GM23338 (cell line): ENCODE measurements at regions not wholly inside any gene's neighbourhood (a gene's known extent, or its start where the extent isn't known, plus 50 kb on each side); places are given as distances from the start of the nearest gene placed in this dataset.

Experiments
- ATAC-seq: fragments of 200-7000 bp; cut with Tn5 transposase; 3 replicates; pipeline ENCODE4 v1.9.1; 2020
- DNase-seq: peaks from one replicate; pipeline ENCODE4 v3.0.0-alpha.2; 2015; ENCODE audit warnings: low spot score
- H2AFZ ChIP-seq: fragments of 200-600 bp; sonication (generic); 2 replicates; pipeline ENCODE4 v1.8.0; 2016; ENCODE audit warnings: antibody characterized with exemption, mild to moderate bottlenecking, moderate library complexity
- H3F3A ChIP-seq: fragments of 200-600 bp; sonication (generic); replicated peaks from 2 replicates; pipeline ENCODE4 v1.8.0; 2017; ENCODE audit warnings: antibody characterized with exemption, mixed run types, low read depth
- H3K27ac ChIP-seq: fragments of 200-600 bp; sonication (generic); 2 replicates; pipeline ENCODE4 v1.6.1; 2016; ENCODE audit warnings: low read depth
- H3K27me3 ChIP-seq: fragments of 200-600 bp; sonication (generic); 2 replicates; pipeline ENCODE4 v1.8.0; 2016; ENCODE audit warnings: mild to moderate bottlenecking, mixed run types, moderate library complexity; ENCODE audit not compliant: insufficient read depth
- H3K36me3 ChIP-seq: fragments of 200-600 bp; sonication (generic); 2 replicates; pipeline ENCODE4 v1.8.0; 2016; ENCODE audit warnings: mild to moderate bottlenecking; ENCODE audit not compliant: insufficient read depth
- H3K4me1 ChIP-seq: fragments of 200-600 bp; sonication (generic); 2 replicates; pipeline ENCODE4 v1.8.0; 2016; ENCODE audit warnings: mild to moderate bottlenecking, moderate library complexity; ENCODE audit not compliant: insufficient read depth
- H3K4me2 ChIP-seq: fragments of 200-600 bp; sonication (generic); 2 replicates; pipeline ENCODE4 v1.7.1; 2017; ENCODE audit warnings: mixed run types
- H3K4me3 ChIP-seq: fragments of 200-600 bp; sonication (generic); 2 replicates; pipeline ENCODE4 v1.6.1; 2016; ENCODE audit warnings: mixed run types
- H3K79me2 ChIP-seq: fragments of 200-600 bp; sonication (generic); replicated peaks from 2 replicates; pipeline ENCODE4 v1.8.0; 2017; ENCODE audit warnings: mild to moderate bottlenecking; ENCODE audit not compliant: insufficient read depth
- H3K9me2 ChIP-seq: fragments of 200-600 bp; sonication (generic); 2 replicates; pipeline ENCODE4 v1.8.0; 2017; ENCODE audit not compliant: insufficient read depth
- H4K20me1 ChIP-seq: fragments of 200-600 bp; sonication (generic); replicated peaks from 2 replicates; pipeline ENCODE4 v1.8.0; 2017; ENCODE audit warnings: mild to moderate bottlenecking; ENCODE audit not compliant: insufficient read depth
- H3K27ac Mint-ChIP-seq: 2 replicates; pipeline ENCODE4 v1.8.0; 2020; ENCODE audit warnings: inconsistent platforms, mild to moderate bottlenecking, moderate library complexity, mixed read lengths
- H3K27me3 Mint-ChIP-seq: 3 replicates; pipeline ENCODE4 v1.8.0; 2022; ENCODE audit warnings: low read depth, mild to moderate bottlenecking, moderate library complexity, mixed read lengths, inconsistent platforms; ENCODE audit not compliant: insufficient read depth, poor library complexity
- H3K36me3 Mint-ChIP-seq: 3 replicates; pipeline ENCODE4 v1.8.0; 2021; ENCODE audit warnings: low read depth, mild to moderate bottlenecking, inconsistent platforms, moderate library complexity, mixed read lengths
- H3K4me1 Mint-ChIP-seq: 3 replicates; pipeline ENCODE4 v1.8.0; 2020; ENCODE audit warnings: mild to moderate bottlenecking, inconsistent platforms, mixed read lengths
- H3K4me3 Mint-ChIP-seq: 3 replicates; pipeline ENCODE4 v1.8.0; 2021; ENCODE audit warnings: moderate library complexity, mild to moderate bottlenecking, inconsistent platforms, mixed read lengths
- H3K9me3 Mint-ChIP-seq: 3 replicates; pipeline ENCODE4 v1.8.0; 2020; ENCODE audit warnings: moderate library complexity, mild to moderate bottlenecking, inconsistent platforms, mixed read lengths
- CREB1 ChIP-seq: fragments of 250-450 bp; sonication (Bioruptor Pico); IDR thresholded peaks from 2 replicates; pipeline ENCODE4 v1.5.0; 2020; ENCODE audit warnings: low read depth, mild to moderate bottlenecking, moderate library complexity
- EZH2 ChIP-seq: fragments of 200-600 bp; sonication (generic); IDR thresholded peaks from one replicate; pipeline ENCODE4 v1.8.0; 2017; ENCODE audit warnings: antibody characterized with exemption, mild to moderate bottlenecking, low read depth; ENCODE audit not compliant: unreplicated experiment
- EZH2phosphoT487 ChIP-seq: fragments of 200-600 bp; sonication (generic); IDR thresholded peaks from one replicate; pipeline ENCODE4 v1.8.1; 2018; ENCODE audit warnings: antibody characterized with exemption; ENCODE audit not compliant: unreplicated experiment
- JUNB ChIP-seq: IDR thresholded peaks from one replicate; pipeline ENCODE4 v1.6.1; 2016; ENCODE audit warnings: antibody characterized with exemption; ENCODE audit not compliant: unreplicated experiment
- NANOG ChIP-seq: IDR thresholded peaks from 2 replicates; pipeline ENCODE4 v1.6.1; 2016; ENCODE audit warnings: antibody characterized with exemption, borderline replicate concordance
- POLR2AphosphoS5 ChIP-seq: IDR thresholded peaks from 2 replicates; pipeline ENCODE4 v1.6.1; 2016; ENCODE audit warnings: antibody characterized with exemption, low read depth
- ZNF114 ChIP-seq: fragments of 250-450 bp; sonication (Bioruptor Pico); IDR thresholded peaks from 2 replicates; pipeline ENCODE4 v1.5.0; 2020; ENCODE audit warnings: mild to moderate bottlenecking, moderate library complexity
- ZNF331 ChIP-seq: fragments of 250-450 bp; sonication (Bioruptor Pico); IDR thresholded peaks from 2 replicates; pipeline ENCODE4 v1.5.0; 2020; ENCODE audit warnings: low read depth, mild to moderate bottlenecking, moderate library complexity
- TF ChIP-seq, protein P1 (sequence below), 2 experiments: fragments of 200-600 bp in 1 of 2; sonication (generic) in 1 of 2; conservative IDR thresholded peaks; 2 replicates each; pipeline versions ENCODE4 v1.5.1 to v1.6.1; 2016 to 2017; ENCODE audit warnings: antibody characterized with exemption in 2 of 2, low read depth in 2 of 2, mild to moderate bottlenecking in 2 of 2, moderate library complexity in 1 of 2

DNA sequence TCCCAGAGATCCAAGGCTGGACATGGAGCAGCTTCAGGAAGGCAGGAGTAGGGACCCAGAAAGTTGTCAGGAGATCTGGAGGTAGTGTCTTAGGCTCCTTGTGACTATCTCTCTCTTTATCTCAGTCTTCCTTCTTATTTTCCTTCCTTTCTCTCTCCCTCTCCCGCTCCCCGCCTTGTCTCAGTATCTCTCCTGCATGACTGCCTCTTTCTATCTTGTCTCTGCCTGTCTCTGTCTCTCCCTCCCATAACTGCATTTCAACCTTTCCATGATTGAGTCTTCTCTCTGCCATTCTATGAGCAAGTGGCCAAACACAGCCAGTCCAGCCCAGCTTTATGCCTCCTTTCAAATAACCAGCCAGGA, 61.0 kb upstream of the NEK6 start:
- H3K27ac Mint-ChIP-seq: no peak overlapping the region
- Histone ChIP-seq H3K4me2 (no peak overlapping the region), H3K9me2 (0 out of 2 replicates have a peak, but pooled peaks cover 5% of the 10 kb centered on the region), H3K27me3 (no peaks in the 10 kb centered on the region), H3K36me3 (no peaks in the 10 kb centered on the region), H3K27ac (no peak overlapping the region), H3K4me1 (no peaks in the 10 kb centered on the region), H3K4me3 (no peak overlapping the region), H3F3A (no peaks in the 10 kb centered on the region), H3K79me2 (no peaks in the 10 kb centered on the region), H4K20me1 (no peaks in the 10 kb centered on the region), H2AFZ (no peak overlapping the region)
- peaks cover 17% of the 10 kb centered on the region for H3K9me3 Mint-ChIP-seq
- no peak overlapping the region for H3K4me3 Mint-ChIP-seq
- DNase-seq (no peak), ATAC-seq (no peak)
- peaks cover 5% of the 10 kb centered on the region; the same call in 1 of the 3 replicates for H3K36me3 Mint-ChIP-seq
- H3K4me1 Mint-ChIP-seq: peaks cover 2% of the 10 kb centered on the region; the same call in 1 of the 3 replicates
- TF ChIP-seq, protein P1, sequence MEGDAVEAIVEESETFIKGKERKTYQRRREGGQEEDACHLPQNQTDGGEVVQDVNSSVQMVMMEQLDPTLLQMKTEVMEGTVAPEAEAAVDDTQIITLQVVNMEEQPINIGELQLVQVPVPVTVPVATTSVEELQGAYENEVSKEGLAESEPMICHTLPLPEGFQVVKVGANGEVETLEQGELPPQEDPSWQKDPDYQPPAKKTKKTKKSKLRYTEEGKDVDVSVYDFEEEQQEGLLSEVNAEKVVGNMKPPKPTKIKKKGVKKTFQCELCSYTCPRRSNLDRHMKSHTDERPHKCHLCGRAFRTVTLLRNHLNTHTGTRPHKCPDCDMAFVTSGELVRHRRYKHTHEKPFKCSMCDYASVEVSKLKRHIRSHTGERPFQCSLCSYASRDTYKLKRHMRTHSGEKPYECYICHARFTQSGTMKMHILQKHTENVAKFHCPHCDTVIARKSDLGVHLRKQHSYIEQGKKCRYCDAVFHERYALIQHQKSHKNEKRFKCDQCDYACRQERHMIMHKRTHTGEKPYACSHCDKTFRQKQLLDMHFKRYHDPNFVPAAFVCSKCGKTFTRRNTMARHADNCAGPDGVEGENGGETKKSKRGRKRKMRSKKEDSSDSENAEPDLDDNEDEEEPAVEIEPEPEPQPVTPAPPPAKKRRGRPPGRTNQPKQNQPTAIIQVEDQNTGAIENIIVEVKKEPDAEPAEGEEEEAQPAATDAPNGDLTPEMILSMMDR (conservative IDR thresholded peaks at IDR 0.05; ENCODE audit: low read depth in 2 of 2): no peak
- TF ChIP-seq JUNB (no peak), ZNF114 (CRISPR knock-in tag) (no peak), POLR2AphosphoS5 (no peak), EZH2phosphoT487 (no peak)
- no peaks in the 10 kb centered on the region for H3K27me3 Mint-ChIP-seq

DNA sequence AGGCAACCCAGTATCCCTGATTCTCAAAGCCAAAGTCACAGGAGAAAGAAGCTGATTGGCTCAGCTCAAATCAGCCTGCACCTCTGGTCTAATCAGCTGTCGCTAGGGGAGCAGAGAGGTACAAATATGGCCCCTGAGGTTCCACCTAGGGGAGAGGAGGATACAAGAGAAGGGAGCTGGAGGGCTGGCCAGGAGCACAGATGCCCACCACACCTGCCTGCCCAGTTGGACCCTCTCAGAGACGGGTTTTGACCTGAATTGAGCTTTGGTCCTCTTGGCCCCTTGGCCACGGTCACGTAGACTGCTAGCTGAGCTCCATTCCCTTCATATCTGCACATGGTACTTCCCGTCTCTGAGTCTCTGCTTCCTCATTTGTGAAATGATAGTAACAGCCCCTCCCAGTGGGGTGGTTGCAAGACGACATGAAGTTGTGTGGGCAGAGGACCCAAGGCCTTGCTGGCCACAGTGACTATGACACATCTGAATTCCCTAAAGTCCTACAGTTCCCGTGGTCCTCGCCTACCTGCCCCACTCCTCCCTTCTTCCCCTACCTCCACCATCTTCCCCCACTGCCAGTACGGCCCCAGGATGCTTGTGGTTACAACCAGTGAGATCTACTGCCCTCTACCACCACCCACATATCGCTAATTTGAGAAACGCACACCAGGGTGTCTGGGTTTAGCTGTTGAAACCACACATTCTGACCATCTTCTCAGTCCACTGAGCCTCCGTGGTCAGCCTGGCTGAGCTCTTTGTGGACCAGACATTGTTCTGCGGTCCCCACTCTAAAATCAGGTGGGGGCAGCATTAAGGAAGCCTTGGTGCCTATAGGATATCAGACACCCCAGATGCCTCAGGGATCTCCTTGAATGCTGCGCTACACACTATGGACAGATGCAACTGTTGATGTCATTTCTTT, 60.3 kb upstream of the NEK6 start:
- no peak for DNase-seq
- ATAC-seq: no peak
- Mint-ChIP-seq H3K4me3 (no peak overlapping the region), H3K27ac (no peak overlapping the region), H3K27me3 (no peaks in the 10 kb centered on the region), H3K36me3 (peaks cover 5% of the 10 kb centered on the region; the same call in 1 of the 3 replicates), H3K9me3 (peaks cover 17% of the 10 kb centered on the region), H3K4me1 (peaks cover 2% of the 10 kb centered on the region; the same call in 2 of the 3 replicates)
- no peak overlapping the region for H2AFZ ChIP-seq
- no peak overlapping the region for H3K27ac ChIP-seq
- H3K36me3 ChIP-seq: no peaks in the 10 kb centered on the region
- H4K20me1 ChIP-seq: no peaks in the 10 kb centered on the region
- no peaks in the 10 kb centered on the region for H3K79me2 ChIP-seq
- no peak overlapping the region for H3K4me2 ChIP-seq
- H3K9me2 ChIP-seq: 0 out of 2 replicates have a peak, but pooled peaks cover 5% of the 10 kb centered on the region
- no peaks in the 10 kb centered on the region for H3K27me3 ChIP-seq
- TF ChIP-seq EZH2phosphoT487 (no peak), ZNF114 (CRISPR knock-in tag) (no peak), POLR2AphosphoS5 (no peak), CREB1 (CRISPR knock-in tag) (no peak)
- no peak overlapping the region for H3K4me3 ChIP-seq
- no peaks in the 10 kb centered on the region for H3K4me1 ChIP-seq
- no peaks in the 10 kb centered on the region for H3F3A ChIP-seq

DNA sequence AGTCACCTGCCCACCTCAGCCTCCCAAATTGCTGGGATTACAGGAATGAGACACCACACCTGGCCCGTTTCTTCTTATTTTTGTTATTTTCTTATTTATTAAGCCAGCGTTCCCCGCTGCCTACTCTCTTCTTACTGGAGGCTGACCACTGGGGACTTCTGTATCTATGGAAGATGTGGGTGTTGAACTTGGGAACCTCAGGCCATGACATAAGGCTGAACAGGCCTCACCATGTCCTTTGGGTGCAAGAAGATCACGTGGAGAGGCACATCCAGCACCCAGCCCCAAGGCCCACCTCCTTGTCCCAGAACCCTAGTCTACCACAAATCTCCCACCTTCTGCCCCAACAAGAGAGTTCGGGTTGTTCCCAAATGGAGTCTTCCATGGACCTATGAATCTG, 59.4 kb upstream of the NEK6 start:
- Histone ChIP-seq H4K20me1 (no peaks in the 10 kb centered on the region), H3K4me1 (no peaks in the 10 kb centered on the region), H3K4me2 (no peak overlapping the region), H3K27ac (no peak overlapping the region), H3K36me3 (no peaks in the 10 kb centered on the region), H3K27me3 (no peaks in the 10 kb centered on the region), H3K9me2 (0 out of 2 replicates have a peak, but pooled peaks cover 5% of the 10 kb centered on the region), H2AFZ (no peak overlapping the region), H3K79me2 (no peaks in the 10 kb centered on the region), H3F3A (no peaks in the 10 kb centered on the region), H3K4me3 (no peak overlapping the region)
- no peak for ATAC-seq
- peaks cover 17% of the 10 kb centered on the region for H3K9me3 Mint-ChIP-seq
- no peaks in the 10 kb centered on the region for H3K27me3 Mint-ChIP-seq
- peaks cover 5% of the 10 kb centered on the region; the same call in 1 of the 3 replicates for H3K36me3 Mint-ChIP-seq
- no peak overlapping the region for H3K4me3 Mint-ChIP-seq
- H3K27ac Mint-ChIP-seq: no peak overlapping the region
- no peak for DNase-seq
- H3K4me1 Mint-ChIP-seq: peaks cover 2% of the 10 kb centered on the region; the same call in 2 of the 3 replicates
- TF ChIP-seq, protein P1 (conservative IDR thresholded peaks at IDR 0.05; ENCODE audit: low read depth in 2 of 2): no peak
- TF ChIP-seq JUNB: no peak
- no peak for TF ChIP-seq POLR2AphosphoS5
- TF ChIP-seq NANOG: no peak
- TF ChIP-seq CREB1 (CRISPR knock-in tag): no peak
- TF ChIP-seq ZNF114 (CRISPR knock-in tag): no peak
- no peak for TF ChIP-seq EZH2
- no peak for TF ChIP-seq ZNF331 (CRISPR knock-in tag)
- TF ChIP-seq EZH2phosphoT487: no peak
